K562 (cell line): ENCODE measurements at regions not wholly inside any gene's neighbourhood (a gene's known extent, or its start where the extent isn't known, plus 50 kb on each side); places are given as distances from the start of the nearest gene placed in this dataset.

ENCODE experiments used
- KAT7 ChIP-seq: sonication (generic); formaldehyde crosslinking; IDR thresholded peaks from 2 replicates; pipeline ENCODE4 v1.8.0; 2022; ENCODE audit warnings: missing genetic modification reagents, mild to moderate bottlenecking, borderline replicate concordance
- POLR2A ChIP-seq: fragments of 450-650 bp; conservative IDR thresholded peaks from 2 replicates; pipeline ENCODE4 v1.6.1; 2016
- RFX5 ChIP-seq: IDR thresholded peaks from 2 replicates; pipeline ENCODE4 v1.6.1; 2011; ENCODE audit warnings: low read depth, mild to moderate bottlenecking, improper control_type of control experiment, low read length
- SREBF2 ChIP-seq: sonication (generic); formaldehyde crosslinking; IDR thresholded peaks from 2 replicates; pipeline ENCODE4 v1.4.0; 2020; ENCODE audit warnings: mild to moderate bottlenecking, missing genetic modification reagents

DNA sequence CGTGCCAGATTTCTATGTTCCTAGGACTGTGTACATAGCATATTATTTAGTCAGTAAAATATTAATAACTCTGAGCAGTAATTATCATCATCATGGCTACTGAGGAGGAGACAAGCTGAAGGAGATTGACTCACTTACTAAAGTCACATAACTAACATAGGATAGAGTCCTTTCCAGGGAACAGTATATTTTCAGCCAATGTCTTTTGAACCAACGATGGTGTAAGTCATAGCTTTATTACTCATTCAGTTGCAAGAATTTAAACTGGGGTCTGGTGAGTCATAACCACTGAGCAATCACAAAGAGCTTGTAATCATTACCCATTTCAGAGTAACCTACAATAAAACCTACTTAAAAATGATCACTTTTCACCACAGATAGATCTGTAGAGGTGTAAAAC, 1564.8 kb upstream of the TENM4 start:
- TF ChIP-seq RFX5 (no peak), SREBF2 (CRISPR knock-in tag) (no peak), KAT7 (CRISPR knock-in tag) (no peak), POLR2A (no peak)
